Prostate gland (tissue), 2 donors: ENCODE measurements at regions not wholly inside any gene's neighbourhood (a gene's known extent, or its start where the extent isn't known, plus 50 kb on each side); places are given as distances from the start of the nearest gene placed in this dataset.

ENCODE experiments used
- DNase-seq: peaks from one replicate; pipeline ENCODE4 v3.0.0-alpha.2; 2019; ENCODE audit warnings: low spot score
- H3K27ac ChIP-seq, 2 donors: fragments of 200-600 bp; sonication (generic); 2 replicates each; pipeline ENCODE4 v1.5.1; 2017 to 2019
- H3K27me3 ChIP-seq: fragments of 200-600 bp; sonication (generic); replicated peaks from 2 replicates; pipeline ENCODE4 v1.5.1; 2019; ENCODE audit not compliant: insufficient read depth
- H3K36me3 ChIP-seq, 2 donors: fragments of 200-600 bp; sonication (generic); 1 replicate in 1 of 2; 2 replicates in 1 of 2; pipeline versions ENCODE4 v1.5.1 to v1.8.1; 2017 to 2019
- H3K4me1 ChIP-seq: fragments of 200-600 bp; sonication (generic); replicated peaks from 2 replicates; pipeline ENCODE4 v1.5.1; 2019
- H3K4me3 ChIP-seq, 2 donors: fragments of 200-600 bp; sonication (generic); 2 replicates each; pipeline ENCODE4 v1.5.1; 2017 to 2019
- H3K9me3 ChIP-seq: fragments of 200-600 bp; sonication (generic); 2 replicates; pipeline ENCODE4 v1.5.1; 2017
- CTCF ChIP-seq, 4 experiments: fragments of 200-600 bp in 2 of 4; fragments of 450-650 bp in 2 of 4; sonication (generic) in 2 of 4; IDR thresholded peaks; 1 replicate in 3 of 4; 2 replicates in 1 of 4; pipeline ENCODE4 v1.5.1; 2016 to 2019; ENCODE audit warnings: antibody characterized with exemption in 4 of 4, mild to moderate bottlenecking in 2 of 4, moderate library complexity in 2 of 4
- POLR2A ChIP-seq: fragments of 450-650 bp; IDR thresholded peaks from one replicate; pipeline ENCODE4 v1.6.1; 2016; ENCODE audit warnings: antibody characterized with exemption, mild to moderate bottlenecking
- POLR2AphosphoS5 ChIP-seq: sonication (generic); formaldehyde crosslinking; IDR thresholded peaks from one replicate; pipeline ENCODE4 v1.6.1; 2017; ENCODE audit warnings: antibody characterized with exemption
- WGBS: methylation state at CpG from one replicate; pipeline ENCODE4 v1.1.5; 2018; 5-methylcytosine and 5-hydroxymethylcytosine counted together
- intact Hi-C: fragments of 100-400 bp; cut with DNase I; formaldehyde crosslinking; loops from one replicate; pipeline ENCODE4 v1.14.2; 2022

GRCh38 chr12:67853204-67853603, 136.0 kb upstream of the IFNG-AS1 start:
- no peaks in the 10 kb centered on the region for H3K36me3 ChIP-seq
- no peaks in the 10 kb centered on the region for H3K4me1 ChIP-seq
- no peaks in the 10 kb centered on the region for H3K9me3 ChIP-seq
- TF ChIP-seq POLR2A = no peak
- no peak overlapping the region for H3K4me3 ChIP-seq
- WGBS = 18% methylated on average over 3 of the region's 3 CpGs
- no peak for DNase-seq
- H3K27me3 ChIP-seq = no peaks in the 10 kb centered on the region
- intact Hi-C loops = no loop called here
- H3K27ac ChIP-seq = no peak overlapping the region

- Histone ChIP-seq H3K4me1 (no peaks in the 10 kb centered on the region), H3K9me3 (no peaks in the 10 kb centered on the region), H3K36me3 (no peaks in the 10 kb centered on the region), H3K4me3 (no peak overlapping the region), H3K27ac (no peak overlapping the region), H3K27me3 (no peaks in the 10 kb centered on the region)
- TF ChIP-seq CTCF (IDR thresholded peaks at IDR 0.05) (no peak), POLR2AphosphoS5 (no peak), POLR2A (no peak)
- intact Hi-C loops = no loop called here
- DNase-seq = no peak
- 83% methylated on average over 1 of the region's 1 CpG for WGBS
Measured at GRCh38 chr12:67854351-67854750, 134.9 kb upstream of the IFNG-AS1 start.

GRCh38 chr12:67855103-67855502, 134.1 kb upstream of the IFNG-AS1 start:
- H3K4me3 ChIP-seq = no peak overlapping the region
- intact Hi-C loops = no loop called here
- DNase-seq = no peak
- no peaks in the 10 kb centered on the region for H3K36me3 ChIP-seq
- H3K9me3 ChIP-seq = no peaks in the 10 kb centered on the region
- TF ChIP-seq POLR2AphosphoS5 (no peak), CTCF (IDR thresholded peaks at IDR 0.05) (no peak), POLR2A (no peak)
- H3K27me3 ChIP-seq = no peaks in the 10 kb centered on the region
- no peaks in the 10 kb centered on the region for H3K4me1 ChIP-seq
- H3K27ac ChIP-seq = no peak overlapping the region

- Histone ChIP-seq H3K9me3 (no peaks in the 10 kb centered on the region), H3K4me1 (no peaks in the 10 kb centered on the region), H3K27me3 (no peaks in the 10 kb centered on the region), H3K36me3 (no peaks in the 10 kb centered on the region), H3K4me3 (no peak overlapping the region), H3K27ac (no peak overlapping the region)
- no peak for DNase-seq
- TF ChIP-seq CTCF (IDR thresholded peaks at IDR 0.05) = no peak
- no peak for TF ChIP-seq POLR2A
- no peak for TF ChIP-seq POLR2AphosphoS5
- intact Hi-C loops = no loop called here
- 76% methylated on average over 4 of the region's 4 CpGs for WGBS
Measured at GRCh38 chr12:67871231-67871630, 118.0 kb upstream of the IFNG-AS1 start.

- Histone ChIP-seq H3K4me3 (no peak overlapping the region), H3K4me1 (no peaks in the 10 kb centered on the region), H3K36me3 (no peaks in the 10 kb centered on the region), H3K27me3 (no peaks in the 10 kb centered on the region), H3K27ac (no peak overlapping the region), H3K9me3 (no peaks in the 10 kb centered on the region)
- WGBS = 83% methylated on average over 1 of the region's 1 CpG
- no peak for TF ChIP-seq POLR2A
- TF ChIP-seq CTCF (IDR thresholded peaks at IDR 0.05) = no peak
- TF ChIP-seq POLR2AphosphoS5 = no peak
- DNase-seq = no peak
- intact Hi-C loops = no loop called here
Measured at GRCh38 chr12:67873355-67873754, 115.9 kb upstream of the IFNG-AS1 start.
